AG04450 (cell line): ENCODE measurements at regions not wholly inside any gene's neighbourhood (a gene's known extent, or its start where the extent isn't known, plus 50 kb on each side); places are given as distances from the start of the nearest gene placed in this dataset.

Source experiments
- CTCF ChIA-PET: fragments of 300-600, 350-600 bp; formaldehyde crosslinking; extraction: SDS; loops from one replicate; lab custom pipeline; 2022; ENCODE audit warnings: antibody characterized with exemption, inconsistent platforms; lab: Charles Lee
- POLR2A ChIA-PET: fragments of 350-600 bp; formaldehyde crosslinking; extraction: SDS; loops from one replicate; lab custom pipeline; 2021; ENCODE audit warnings: antibody characterized with exemption, inconsistent platforms; lab: Yijun Ruan, JAX
- DNase-seq: peaks from one replicate; pipeline ENCODE4 v3.0.0-alpha.2; 2011; ENCODE audit warnings: low read depth, low spot score
- H3K27ac ChIP-seq: one replicate; pipeline ENCODE4 v1.5.1; 2012; ENCODE audit warnings: low read depth, low read length, control low read depth
- H3K27me3 ChIP-seq: one replicate; pipeline ENCODE4 v1.6.0; 2012; ENCODE audit warnings: low read length; ENCODE audit not compliant: control insufficient read depth, insufficient read depth
- H3K4me3 ChIP-seq: 2 replicates; pipeline ENCODE4 v1.5.1; 2011; ENCODE audit warnings: mild to moderate bottlenecking, low read depth, low read length, control low read depth
- H3K9me3 ChIP-seq: 2 replicates; pipeline ENCODE4 v1.5.1; 2012; ENCODE audit warnings: low read length; ENCODE audit not compliant: control insufficient read depth, insufficient read depth
- CTCF ChIP-seq: IDR thresholded peaks from 2 replicates; pipeline ENCODE4 v1.5.1; 2011; ENCODE audit warnings: low read depth, low read length, control low read depth, inconsistent platforms

- CTCF ChIA-PET = interaction anchor here (1.1 to 8.0 kb wide), 3 partner anchors 17 to 1476 kb away, joined by 3 to 168 read pairs (median 41); no protein-coding TSS in a partner anchor
- POLR2A ChIA-PET = no interaction called here
- Histone ChIP-seq H3K9me3 (no peaks in the 10 kb centered on the region; the same call in 1 of the 2 replicates), H3K27ac (no peak overlapping the region), H3K4me3 (no peak overlapping the region), H3K27me3 (no peaks in the 10 kb centered on the region)
- no peak for DNase-seq
- no peak for TF ChIP-seq CTCF
Measured at GRCh38 chr18:43589611-43590151, 312.4 kb upstream of the SYT4 start.

DNA sequence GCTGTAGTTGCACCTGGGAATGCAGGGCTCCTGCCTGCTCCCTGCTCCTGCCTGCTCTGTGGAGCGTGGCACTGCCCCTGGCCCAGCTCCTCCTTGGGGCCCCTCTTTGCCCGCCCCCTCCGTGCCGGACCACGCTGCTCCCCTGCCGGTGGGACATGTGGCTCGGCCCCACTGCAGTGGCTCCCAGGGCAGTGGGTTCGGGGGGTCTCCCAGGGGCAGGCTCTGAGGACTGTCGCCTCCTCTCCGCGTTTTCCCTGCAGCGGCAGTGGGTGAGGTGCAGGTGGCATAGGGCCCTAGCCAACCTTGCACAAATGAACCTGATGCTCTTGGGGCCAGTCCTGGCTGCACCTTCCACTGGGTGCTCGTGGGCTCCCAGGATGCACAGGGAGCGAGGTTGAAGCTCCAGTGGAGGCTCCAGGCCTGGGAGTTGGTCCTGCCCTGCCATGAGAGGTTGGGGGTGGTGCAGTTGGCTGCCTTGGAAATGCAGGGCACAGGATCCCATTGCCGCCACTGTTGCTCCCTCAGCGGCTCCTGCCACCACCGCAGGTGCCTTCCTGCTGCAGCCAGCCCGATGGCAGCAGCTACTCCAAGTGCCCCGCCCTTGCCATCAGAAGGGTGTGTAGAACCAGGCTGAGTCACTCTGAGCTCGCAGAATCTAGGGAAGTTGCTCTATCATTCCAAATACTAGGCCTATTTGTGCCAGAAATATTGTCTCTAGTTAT is 313.1 kb upstream of the SYT4 start:
- Histone ChIP-seq H3K27ac (no peak overlapping the region), H3K4me3 (no peak overlapping the region), H3K9me3 (no peaks in the 10 kb centered on the region; the same call in 1 of the 2 replicates), H3K27me3 (no peaks in the 10 kb centered on the region)
- ChIA-PET POLR2A (no interaction called here), CTCF (interaction anchor here (1.1 to 8.0 kb wide), 3 partner anchors 10 to 1476 kb away, joined by 3 to 168 read pairs (median 4); no protein-coding TSS in a partner anchor)
- DNase-seq = no peak
- TF ChIP-seq CTCF = no peak

- Histone ChIP-seq H3K4me3 (no peak overlapping the region), H3K9me3 (no peaks in the 10 kb centered on the region; the same call in 1 of the 2 replicates), H3K27ac (no peak overlapping the region), H3K27me3 (no peaks in the 10 kb centered on the region)
- DNase-seq = no peak
- ChIA-PET POLR2A (no interaction called here), CTCF (interaction anchor here (0.6 to 3.3 kb wide), 4 partner anchors 18 to 29 kb away, joined by 3 to 24 read pairs (median 4); no protein-coding TSS in a partner anchor)
- no peak for TF ChIP-seq CTCF
Measured at GRCh38 chr18:43592269-43592668, 315.0 kb upstream of the SYT4 start.

- peak; percentile 63 for TF ChIP-seq CTCF
- no peaks in the 10 kb centered on the region for H3K9me3 ChIP-seq
- ChIA-PET POLR2A (no interaction called here), CTCF (interaction anchor here (0.6 to 3.5 kb wide), 6 partner anchors 9 to 1482 kb away, joined by 3 to 29 read pairs (median 5); no protein-coding TSS in a partner anchor)
- H3K4me3 ChIP-seq = no peak overlapping the region
- no peak overlapping the region for H3K27ac ChIP-seq
- no peak for DNase-seq
- no peaks in the 10 kb centered on the region for H3K27me3 ChIP-seq
Measured at GRCh38 chr18:43596105-43596712, 318.9 kb upstream of the SYT4 start.

- DNase-seq = no peak
- no peak overlapping the region for H3K27ac ChIP-seq
- ChIA-PET CTCF (no interaction called here), POLR2A (no interaction called here)
- no peak overlapping the region for H3K4me3 ChIP-seq
- no peak for TF ChIP-seq CTCF
- H3K9me3 ChIP-seq = no peaks in the 10 kb centered on the region
- H3K27me3 ChIP-seq = no peaks in the 10 kb centered on the region
Measured at GRCh38 chr18:43601432-43601831, 324.1 kb upstream of the SYT4 start.
